Stimulated activated CD4-positive, alpha-beta T cell treated with anti-CD3 and anti-CD28 coated beads, TNF-alpha, amount 100 ng/mL, for 48 hours (primary cell): ENCODE measurements at regions not wholly inside any gene's neighbourhood (a gene's known extent, or its start where the extent isn't known, plus 50 kb on each side); places are given as distances from the start of the nearest gene placed in this dataset.

Source experiments
- DNase-seq, 3 donors: peaks; one replicate each; pipeline ENCODE4 v3.0.0-alpha.2; 2020; ENCODE audit warnings: low read depth in 3 of 3

DNA sequence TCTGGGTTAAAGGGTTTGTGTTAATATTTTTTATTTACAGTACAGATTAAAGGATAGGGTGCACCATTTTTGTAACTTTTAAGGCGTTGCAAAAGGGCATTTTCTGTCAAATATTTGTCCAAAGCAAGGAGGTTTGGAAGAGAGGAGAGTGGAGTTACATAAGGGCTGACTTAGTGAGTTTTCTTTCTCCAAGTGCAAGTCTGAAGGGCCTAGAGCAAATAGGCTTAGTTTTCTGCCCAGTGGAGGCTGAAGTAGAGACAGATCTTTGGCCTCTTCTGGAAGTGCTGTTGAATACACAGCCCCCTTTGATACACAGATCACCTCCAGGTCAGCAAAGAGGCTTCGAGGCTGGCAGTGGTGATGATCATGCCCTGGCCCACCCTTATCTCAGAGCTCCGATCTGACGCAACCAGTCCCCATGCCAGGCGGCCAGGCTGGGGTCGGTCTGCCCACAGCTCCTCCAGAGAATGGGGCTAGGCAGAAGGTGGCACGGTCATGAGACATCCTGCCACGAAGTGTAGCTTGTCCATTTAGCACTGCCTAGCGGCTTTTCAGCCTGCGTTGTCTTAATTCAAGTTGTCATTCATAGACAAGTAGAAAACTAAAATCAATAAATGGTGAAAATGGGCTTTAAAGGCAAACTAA is 79.5 kb upstream of the IRX3 start:
- DNase-seq, result no peak

DNA sequence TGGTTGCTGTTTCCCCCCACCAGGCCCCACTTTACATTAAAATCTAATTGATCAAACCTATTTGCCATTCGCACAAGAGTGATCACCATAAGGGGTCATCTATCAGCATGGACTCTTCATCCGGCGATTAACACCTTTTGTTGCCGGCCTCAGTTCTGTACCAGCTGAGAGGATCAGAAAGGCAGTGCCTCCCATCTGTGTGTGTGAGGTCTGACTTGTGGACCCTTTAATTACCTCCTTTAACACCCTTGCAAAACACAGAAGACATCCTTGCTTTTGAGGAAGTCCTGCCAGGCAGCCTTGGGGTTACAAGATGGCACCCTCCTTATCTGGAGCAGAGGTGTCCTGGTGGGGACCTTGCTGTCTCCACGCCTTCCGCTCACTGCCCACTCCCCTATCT is 77.2 kb upstream of the IRX3 start:
- DNase-seq, result no peak

DNA sequence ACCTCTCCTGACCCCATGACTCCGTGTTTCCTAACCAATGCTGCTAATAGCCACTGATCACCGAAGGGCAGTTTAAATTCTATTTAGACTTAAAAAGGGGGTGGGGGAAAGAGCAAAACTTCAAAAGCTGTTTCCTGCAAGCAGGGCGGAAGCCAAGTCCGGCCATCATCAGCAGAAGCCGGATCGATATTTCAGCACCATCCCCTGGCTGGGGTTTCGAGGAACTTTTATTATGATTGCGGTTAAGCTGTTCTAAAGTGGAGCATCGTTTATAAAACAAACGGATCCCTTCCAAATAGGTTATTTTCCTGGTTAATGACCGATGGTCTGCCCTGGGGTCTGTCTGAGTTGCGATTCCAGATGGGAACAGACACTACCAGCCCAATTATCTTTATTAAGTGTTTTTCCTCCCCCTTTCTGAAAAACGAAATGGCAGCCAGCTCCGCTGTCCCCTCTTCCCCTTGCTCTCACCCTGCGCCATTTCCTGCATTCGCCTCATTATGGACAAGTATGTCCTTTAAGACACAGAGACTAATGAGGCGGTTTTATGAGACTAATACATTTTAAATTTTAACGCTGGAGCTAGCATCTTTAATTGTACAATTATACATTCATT is 76.1 kb upstream of the IRX3 start:
- no peak for DNase-seq

DNA sequence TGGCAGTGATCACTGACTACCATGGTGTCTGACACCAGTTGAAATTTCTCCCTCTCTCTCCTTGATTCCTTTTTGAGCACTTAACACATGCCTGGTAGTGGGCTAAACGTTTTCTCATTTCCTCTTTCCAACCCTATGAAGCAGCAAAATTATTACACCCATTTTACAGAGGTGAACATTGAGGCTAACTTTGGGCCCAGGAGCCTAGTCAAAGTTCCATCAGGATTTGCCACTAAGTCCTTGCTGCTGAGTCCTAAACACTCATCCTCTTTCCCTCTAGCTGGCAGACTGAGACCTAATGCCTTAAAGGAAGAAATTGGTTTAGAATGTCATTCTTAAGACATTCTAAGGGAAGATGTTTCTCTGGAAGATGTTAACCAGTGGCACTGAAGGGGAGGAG is 74.7 kb upstream of the IRX3 start:
- no peak for DNase-seq

DNA sequence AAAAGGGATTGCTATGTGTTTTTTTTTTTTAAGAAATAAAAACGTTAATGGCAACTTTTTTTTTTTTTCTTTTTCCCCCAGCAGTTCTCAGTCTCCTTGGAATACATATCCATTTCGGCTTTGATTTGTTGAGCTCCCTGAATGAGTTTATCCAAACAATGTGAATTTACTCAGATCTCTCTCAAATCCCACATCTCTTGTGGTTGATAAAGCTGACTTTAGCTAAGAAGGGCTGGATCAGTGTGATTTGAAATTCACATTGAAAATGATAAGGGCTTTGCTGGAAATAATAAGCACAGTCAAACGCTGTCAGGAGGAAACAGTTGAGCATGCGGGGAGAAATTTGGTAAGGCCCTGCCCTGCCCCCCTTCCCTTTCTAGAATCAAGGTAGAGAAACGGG is 74.1 kb upstream of the IRX3 start:
- no peak for DNase-seq

DNA sequence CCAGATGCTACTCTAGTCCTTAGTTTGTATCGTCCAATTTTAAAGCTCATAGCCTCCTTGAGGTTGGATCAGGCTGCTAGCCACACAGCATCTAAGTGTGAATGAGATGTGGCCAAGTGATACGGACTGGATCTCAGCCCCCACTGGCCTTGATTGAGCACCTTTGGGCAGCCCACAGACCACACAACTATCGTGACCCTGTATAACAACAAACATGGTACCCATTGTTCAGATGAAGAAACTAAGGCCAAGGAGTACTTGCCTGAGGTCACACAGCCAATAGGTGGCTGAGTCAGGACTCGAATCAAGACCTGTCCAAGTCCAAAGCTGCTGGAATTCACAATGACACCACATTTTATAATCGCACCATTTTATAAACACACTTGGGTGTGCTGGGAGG is 73.0 kb upstream of the IRX3 start:
- DNase-seq, result no peak

DNA sequence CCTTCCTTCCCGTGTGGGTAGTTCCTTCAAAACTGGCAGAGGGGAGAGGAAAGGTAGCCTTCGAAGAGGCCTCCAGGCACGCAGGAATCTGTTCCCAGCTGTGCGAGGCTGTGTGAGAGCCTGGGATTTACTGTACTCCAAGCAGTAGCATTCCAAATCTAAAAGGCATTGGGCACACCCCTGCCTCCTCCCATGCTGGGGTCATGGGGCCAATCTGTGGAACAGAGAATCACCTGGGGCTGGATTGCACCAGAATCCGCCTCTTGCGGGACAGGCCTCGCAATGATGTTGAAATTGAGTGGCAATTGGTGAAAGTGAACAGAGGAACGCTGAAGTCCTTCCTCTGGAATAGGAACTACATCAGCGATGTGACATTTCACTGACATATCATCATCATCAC is 72.5 kb upstream of the IRX3 start:
- no peak for DNase-seq

DNA sequence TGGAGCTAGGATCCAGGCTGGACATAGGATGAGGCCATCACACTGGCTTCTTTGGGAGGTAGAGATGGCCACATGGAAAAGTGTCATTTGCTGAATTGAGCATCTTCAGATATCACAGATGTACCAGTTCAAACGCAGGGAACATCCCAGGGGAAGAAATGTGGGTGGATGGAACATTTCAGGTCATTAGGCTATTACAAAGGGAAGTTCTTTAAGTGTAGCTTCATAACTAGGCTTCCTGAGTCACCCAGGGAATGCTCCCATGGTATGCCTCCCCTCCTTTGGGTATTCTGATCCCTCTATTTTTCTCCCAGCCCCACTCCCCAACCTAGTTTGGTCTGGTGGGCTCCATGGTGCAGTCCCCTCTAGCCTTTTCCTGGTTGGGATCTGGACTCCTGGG is 69.8 kb upstream of the IRX3 start:
- DNase-seq, result no peak

DNA sequence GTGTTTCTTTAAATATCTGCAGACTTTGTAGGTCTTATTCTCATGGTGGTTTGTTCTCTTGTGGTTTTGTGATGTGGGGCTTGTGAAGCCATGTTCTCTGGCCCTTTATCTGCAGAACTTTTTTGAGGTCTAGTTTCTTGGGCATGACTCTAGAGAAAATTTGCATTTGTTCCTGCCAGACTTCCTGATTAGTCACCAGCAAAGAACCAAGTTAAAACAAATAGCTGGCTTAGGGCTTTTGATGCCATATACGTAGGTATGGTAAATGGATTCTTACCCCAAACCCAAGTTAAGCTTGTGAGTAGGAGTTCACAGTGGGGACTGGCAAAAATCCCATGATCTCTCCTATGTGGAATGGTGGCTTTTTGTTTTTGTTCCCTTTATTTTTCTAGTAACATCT is 68.7 kb upstream of the IRX3 start:
- DNase-seq, result no peak

DNA sequence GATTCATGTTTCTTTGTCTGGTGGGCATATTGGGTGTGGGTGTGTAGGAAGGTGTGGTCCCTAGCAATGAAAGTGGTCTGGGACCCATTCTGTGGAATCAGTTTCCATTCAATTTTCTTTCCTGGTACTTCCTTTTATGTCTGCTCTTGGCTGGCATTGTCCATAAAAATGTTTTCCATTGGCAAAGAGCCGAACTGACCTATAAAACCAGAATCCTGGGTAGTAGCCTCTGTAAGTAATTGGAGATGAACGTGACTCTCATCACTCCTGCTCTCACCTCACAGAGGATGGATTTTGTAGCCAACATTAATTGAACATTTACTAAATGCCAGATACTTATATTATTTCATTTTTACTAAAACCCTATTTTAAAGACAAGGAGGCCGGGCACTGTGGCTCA is 66.5 kb upstream of the IRX3 start:
- DNase-seq, result no peak

DNA sequence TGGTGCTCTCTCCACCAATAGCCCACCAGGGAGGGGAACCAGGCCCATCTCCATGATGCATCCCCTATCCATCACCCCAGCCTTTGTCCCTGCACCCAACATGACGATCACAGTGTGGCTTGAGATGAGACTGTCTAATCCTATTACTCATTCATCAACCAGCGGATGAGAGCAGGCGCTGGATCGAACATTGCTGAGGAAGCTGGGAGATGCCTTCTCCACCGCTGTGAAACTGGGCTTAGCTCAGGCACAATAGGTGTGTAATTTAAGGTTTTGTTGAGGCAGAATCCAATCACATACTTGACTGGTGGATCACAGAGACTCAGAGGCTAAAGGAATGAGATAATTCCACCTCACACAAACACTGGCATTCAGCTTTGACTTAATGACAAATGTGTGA is 64.6 kb upstream of the IRX3 start:
- DNase-seq, result no peak

DNA sequence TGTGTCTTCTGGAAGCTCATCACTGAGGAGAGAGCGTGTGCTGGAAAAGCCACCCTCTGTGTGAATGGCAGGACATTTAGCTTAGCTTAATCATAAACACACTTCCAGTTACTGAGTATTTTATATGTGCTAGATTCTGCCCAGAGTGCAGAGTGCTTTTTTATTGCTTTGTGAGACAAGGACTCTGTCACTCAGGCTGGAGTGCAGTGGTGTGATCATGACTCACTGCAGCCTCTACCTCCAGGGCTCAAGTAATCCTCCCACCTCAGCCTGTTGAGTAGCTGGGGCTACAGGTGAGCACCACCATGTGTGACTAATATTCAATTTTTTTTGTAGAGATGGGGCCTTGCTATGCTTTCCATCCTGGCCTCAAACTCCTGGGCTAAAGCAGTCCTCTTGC is 61.4 kb upstream of the IRX3 start:
- no peak for DNase-seq

DNA sequence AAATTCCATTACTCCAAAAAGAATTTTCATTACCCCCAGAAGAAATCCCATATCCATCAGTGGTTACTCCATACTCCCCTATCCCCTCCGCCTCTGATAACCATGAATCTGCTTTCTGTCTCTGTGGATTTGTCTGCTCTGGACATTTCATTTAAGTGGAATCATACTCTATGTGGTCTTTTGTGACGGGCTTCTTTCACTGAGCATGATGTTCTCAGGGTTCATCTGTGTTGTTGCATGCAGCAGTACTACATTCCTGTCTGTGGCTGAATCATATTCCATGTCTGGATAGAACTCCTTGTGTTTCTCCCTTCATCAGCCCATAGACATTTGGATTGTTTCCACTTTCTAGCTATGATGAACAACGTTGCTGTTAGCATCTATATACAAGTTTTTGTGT is 59.5 kb upstream of the IRX3 start:
- no peak for DNase-seq

DNA sequence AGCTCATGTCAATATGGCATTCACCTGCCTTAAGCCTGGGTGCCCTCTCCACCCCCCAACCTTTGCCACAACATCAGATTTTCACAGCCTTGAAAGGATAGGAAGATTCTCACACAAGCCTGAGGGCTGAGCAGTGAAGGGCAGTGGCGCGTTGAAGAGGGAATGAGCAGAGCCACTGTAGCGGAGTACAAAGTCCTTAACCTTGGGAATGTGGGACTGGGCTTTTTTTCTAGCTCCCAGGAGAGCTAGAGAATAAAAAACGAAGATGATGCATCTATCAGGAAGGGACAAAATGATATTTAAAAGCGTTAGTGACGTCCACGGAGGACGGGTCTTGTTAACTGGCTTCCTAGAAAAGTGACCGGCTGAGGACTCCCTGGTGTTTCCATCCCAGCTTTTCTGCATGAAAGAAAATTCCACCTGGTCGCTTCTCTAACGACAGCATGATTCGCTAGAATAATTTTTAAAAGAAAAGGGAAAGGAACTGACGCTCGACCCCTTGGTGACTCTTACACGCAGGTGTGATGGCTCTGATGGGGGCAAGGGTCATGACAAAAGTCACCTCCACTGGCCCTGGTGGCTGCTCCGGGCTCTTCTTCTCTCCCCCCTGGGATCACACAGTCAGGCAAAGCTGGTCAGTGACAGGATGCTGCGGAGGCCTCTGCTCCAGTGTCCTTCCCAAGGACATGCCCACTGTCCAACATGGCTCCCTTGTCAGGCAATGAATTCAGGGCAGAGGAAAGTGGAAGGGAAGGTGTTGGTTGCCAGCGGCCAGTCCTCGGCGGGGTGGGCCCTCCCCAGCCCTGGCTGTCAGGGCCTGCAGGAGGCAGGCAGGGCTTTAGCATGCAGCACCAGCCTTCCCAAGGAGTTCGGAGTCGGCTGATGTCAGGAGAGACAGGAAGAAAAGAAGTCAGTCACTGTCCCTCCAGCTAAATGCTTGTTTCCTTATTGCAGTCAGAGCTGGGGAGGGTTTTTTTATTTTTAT is 58.4 kb upstream of the IRX3 start:
- DNase-seq, result no peak

DNA sequence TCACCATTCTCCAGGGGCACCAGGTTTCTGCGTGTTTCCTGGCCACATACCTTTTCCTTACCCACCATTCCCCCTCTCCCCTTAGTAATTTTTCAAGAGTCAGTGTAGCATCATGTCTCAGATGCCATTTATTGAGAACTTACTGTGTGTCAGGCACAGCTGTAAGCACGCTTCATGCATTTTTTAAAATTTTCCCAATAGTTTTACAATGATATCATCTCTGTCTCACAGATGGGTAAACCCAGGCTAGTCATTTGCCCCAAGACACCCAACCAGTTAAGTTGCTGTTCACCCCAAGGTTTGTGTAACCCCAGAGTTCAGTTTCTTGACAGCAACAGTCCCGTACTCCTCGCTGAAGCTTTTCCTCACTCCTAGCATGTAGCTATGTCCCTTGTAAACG is 56.4 kb upstream of the IRX3 start:
- DNase-seq, result no peak

DNA sequence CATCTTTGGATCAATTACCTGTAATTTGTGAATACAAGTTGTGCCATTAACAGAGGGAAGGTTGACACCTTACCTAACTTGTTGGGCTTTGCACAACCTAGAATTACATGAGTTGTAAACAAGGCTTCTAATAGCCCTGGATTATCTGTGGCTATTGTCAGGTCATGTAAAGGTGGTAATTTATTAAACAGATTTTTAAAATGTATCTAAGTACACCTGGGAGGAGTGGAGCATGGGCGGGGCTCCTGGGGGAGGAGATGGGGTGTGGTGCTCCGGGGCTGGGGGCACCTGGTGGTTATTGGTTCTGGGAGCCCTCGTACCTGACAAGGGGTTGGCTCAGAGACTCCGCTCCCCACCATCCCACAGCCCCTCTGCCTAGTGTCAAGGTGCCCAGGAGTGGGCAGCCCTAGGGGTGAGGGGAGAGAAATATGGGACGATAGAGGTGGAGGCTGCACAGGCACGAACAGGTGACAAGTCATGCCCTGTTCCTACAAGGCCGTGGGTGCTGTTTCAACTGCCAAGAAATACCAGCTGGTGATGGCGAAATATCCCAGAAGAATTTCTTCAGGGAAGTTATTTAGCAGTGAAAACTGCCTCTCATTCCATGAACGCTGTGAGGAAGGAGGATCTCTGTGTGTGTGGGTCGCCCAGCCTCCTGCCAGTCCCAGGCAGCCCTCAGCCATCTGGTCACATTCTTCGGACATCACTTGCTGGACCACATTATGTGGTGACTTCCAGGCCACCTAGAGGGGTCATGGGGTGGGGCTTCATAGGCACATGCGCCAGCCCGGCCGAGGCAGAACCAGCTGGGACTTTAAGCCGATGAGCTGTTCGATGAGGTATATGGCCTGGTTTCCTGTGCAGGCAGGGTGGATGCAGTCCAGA is 55.5 kb upstream of the IRX3 start:
- DNase-seq, result no peak

DNA sequence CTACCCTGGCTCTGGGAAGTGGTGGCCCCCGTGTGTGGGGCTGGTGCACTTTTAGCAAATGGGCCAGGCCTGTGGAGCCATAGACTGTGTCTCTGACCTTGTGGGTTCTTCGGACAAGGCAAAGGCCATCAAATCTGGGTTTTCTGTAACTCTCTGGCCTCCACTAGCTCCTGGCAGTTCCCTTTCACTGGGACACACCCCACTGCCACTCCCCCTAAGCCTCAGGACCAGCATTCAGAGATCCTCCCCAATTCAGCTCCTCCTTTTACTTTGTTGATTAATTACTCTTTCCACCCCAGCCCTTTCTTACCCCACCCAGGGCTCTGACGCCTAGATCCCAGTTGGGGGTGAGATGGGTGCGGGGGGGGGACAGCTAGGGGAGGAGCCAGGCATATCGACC is 53.9 kb upstream of the IRX3 start:
- DNase-seq, result no peak

DNA sequence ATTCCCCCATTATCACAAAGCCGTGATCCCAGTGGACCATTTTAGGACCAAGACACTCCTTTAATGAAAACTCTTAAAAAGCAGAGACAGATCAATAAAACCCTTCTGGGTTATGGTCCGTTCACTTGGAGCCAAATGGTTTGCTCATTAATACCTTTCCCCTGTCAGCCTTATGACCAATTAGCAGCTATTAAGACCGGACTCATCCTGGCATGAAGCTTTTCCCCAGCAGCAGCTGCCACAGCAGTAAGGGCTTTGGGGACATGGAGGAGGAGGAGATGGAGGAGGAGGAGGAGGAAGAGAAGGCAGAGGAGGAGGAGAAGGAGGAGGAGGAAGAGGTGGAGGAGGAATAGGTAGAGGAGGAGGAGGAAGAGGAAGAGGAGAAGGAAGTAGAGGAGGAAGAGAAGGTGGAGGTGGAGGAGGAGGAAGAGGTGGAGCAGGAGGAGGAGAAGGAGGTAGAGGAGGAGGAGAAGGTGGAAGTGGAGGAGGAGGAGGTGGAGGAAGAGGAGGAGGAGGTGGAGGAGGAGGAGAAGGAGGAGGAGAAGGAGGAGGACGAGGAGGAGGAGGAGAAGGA is 50.1 kb upstream of the IRX3 start:
- DNase-seq, result no peak
